ENCODE measurements at regions not wholly inside any gene's neighbourhood (a gene's known extent, or its start where the extent isn't known, plus 50 kb on each side); places are given as distances from the start of the nearest gene placed in this dataset.
"Not testable (repeated sequence)": the region's sequence is repeated elsewhere in the genome, so short reads cannot be mapped to it uniquely, and the experiment has no call there.

- TF ChIP-seq EZH2 (IDR thresholded peaks at IDR 0.05); POLR2AphosphoS5 (IDR thresholded peaks at IDR 0.05; ENCODE audit: borderline replicate concordance, low read depth, low read length); FOXP2 (optimal IDR thresholded peaks at IDR 0.05; ENCODE audit: control extremely low read depth, extremely low read length, insufficient read depth): not testable (repeated sequence)
These were observed 74.4 kb downstream of the NBPF8 start for GRCh38 chr1:120489217-120489616.
